ENCODE measurements at regions not wholly inside any gene's neighbourhood (a gene's known extent, or its start where the extent isn't known, plus 50 kb on each side); places are given as distances from the start of the nearest gene placed in this dataset.

- no peak for DNase-seq (ENCODE audit: low read depth)
Observed at GRCh38 chr7:67553378-67553777, 556.7 kb downstream of the TYW1 start.

- no peak for DNase-seq (ENCODE audit: low read depth)
Observed at GRCh38 chr7:67554986-67555385, 558.4 kb downstream of the TYW1 start.

DNA sequence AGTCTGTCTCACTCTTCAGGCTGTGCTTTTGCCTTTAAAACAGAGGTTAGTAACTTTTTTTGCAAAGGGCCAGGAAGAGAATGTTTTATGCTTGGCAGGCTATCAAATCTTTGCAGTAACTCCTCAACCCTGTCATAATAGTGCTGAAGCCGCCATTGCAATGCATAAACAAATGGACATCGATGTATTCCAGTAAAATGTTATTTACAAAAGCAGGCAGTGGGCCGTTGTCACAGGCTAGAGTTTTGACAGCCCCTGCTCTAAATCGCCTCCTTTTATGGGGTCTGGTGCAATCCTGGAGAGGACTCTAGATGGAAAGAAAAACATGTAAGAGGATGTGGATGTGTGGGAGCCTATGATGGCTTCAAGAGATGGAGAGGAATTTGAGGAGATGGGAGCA lies 568.3 kb downstream of the TYW1 start:
- DNase-seq (ENCODE audit: low read depth): no peak

DNA sequence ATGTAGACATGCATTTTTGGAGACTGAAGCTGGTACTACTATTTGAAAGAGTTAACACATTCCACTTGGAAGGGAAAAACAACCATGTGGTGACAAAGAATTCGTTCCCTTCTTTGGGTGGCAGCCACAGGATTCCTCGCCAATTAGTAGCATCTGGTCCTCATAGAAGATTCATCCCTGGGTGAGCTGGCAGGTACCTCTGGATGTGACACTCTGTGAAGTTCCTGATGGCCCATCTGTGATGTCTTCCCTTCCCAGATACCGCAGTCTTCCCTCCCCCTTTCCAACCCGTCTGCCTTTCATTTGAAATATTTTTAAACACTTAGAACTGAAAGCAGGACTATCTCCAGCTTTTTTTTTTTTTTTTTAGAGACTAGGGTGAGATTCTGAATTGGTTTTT lies 569.5 kb downstream of the TYW1 start:
- no peak for DNase-seq (ENCODE audit: low read depth)

- no peak for DNase-seq (ENCODE audit: low read depth)
Observed at GRCh38 chr7:67571026-67571545, 574.5 kb downstream of the TYW1 start.

GRCh38 chr7:67573639-67574038 lies 577.0 kb downstream of the TYW1 start:
- no peak for DNase-seq (ENCODE audit: low read depth)

GRCh38 chr7:67588631-67589030 lies 592.0 kb downstream of the TYW1 start:
- no peak for DNase-seq (ENCODE audit: low read depth)

GRCh38 chr7:67589183-67589582 lies 592.5 kb downstream of the TYW1 start:
- no peak for DNase-seq (ENCODE audit: low read depth)

DNA sequence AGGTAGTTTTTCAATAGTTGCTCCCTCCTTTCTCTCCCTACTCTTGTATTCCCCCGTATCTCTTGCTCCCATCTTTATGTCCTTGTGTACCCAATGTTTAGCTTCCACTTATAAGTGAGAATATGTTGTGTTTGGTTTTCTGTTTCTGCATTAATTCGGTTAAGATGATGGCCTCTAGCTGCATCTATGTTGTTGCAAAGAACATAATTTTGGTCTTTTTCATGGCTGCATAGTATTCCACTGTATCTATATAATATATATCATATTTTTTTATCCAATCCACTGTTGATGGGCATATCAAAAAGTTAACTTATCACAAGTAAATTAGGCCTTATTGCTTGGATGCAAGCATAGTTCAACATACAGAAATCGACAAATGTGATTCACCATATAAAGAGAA lies 594.0 kb downstream of the TYW1 start:
- DNase-seq (ENCODE audit: low read depth): no peak

DNA sequence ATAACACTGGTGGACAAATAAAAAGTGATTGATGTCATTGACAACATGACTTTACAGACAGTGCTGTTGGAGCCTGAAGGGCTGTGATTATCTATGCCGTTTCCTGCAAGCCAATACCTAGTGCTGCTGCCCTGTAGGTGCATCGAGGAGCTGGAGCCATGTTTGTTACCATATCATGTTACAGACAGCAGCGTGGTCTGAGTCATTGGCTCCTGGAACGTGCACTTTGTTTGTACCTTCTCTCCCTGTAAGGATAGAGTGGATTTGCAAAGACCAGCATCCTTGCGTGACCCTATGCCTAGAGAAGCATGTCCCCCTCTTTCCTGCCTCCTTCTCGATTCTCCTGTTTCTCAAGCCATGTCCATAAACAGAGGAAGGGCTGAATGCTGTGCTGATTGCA lies 597.2 kb downstream of the TYW1 start:
- no peak for DNase-seq (ENCODE audit: low read depth)

GRCh38 chr7:67595431-67596180 lies 599.0 kb downstream of the TYW1 start:
- DNase-seq (ENCODE audit: low read depth): no peak

GRCh38 chr7:67597161-67597560 lies 600.5 kb downstream of the TYW1 start:
- no peak for DNase-seq (ENCODE audit: low read depth)

DNA sequence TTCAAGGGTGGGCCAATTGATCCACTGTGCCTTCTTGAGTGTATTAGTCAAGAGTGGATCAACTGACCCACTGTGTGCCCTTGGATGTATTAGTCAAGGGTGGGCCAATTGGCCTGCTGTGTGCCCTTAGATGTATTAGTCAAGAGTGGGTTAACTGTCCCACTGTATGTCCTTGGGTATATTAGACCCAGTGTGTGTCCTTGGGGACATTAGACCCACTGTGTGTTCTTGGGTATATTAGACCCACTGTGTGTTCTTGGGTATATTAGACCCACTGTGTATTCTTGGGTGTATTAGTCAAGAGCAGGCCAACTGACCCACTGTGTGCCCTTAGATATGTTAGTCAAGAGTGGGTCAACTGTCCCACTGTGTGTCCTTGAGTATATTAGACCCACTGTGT lies 601.8 kb downstream of the TYW1 start:
- DNase-seq (ENCODE audit: low read depth): no peak

GRCh38 chr7:67599331-67600062 lies 602.9 kb downstream of the TYW1 start:
- DNase-seq (ENCODE audit: low read depth): no peak

DNA sequence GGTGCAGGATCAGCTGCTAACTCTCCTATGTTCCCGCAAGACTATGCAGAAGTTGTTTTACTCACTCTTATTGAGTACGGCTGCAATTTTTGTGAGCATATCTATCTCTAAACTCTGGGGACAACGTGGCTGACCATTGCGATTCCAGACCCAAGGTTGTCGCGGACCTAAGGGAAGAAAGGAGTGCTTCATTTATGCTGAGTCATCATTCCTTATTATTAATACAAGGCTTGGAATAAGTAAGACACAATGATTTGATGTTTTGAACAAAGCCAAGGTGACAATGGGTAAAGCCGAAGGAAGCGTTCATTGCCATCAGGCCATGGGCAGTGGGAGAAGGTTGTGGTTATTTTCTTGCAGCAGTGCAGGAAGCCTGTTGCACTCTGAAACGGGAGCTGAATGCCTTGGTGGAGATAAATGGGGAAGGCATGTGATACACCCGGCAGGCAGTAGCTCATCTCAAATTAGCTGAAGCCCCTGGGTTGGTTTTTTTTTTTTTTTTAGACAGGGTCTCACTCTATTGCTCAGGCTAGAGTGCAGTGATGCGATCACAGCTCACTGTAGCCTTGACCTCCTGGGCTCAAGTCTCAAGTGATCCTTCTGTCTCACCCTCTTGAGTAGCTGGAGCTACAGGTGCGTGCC lies 605.7 kb downstream of the TYW1 start:
- DNase-seq (ENCODE audit: low read depth): no peak

DNA sequence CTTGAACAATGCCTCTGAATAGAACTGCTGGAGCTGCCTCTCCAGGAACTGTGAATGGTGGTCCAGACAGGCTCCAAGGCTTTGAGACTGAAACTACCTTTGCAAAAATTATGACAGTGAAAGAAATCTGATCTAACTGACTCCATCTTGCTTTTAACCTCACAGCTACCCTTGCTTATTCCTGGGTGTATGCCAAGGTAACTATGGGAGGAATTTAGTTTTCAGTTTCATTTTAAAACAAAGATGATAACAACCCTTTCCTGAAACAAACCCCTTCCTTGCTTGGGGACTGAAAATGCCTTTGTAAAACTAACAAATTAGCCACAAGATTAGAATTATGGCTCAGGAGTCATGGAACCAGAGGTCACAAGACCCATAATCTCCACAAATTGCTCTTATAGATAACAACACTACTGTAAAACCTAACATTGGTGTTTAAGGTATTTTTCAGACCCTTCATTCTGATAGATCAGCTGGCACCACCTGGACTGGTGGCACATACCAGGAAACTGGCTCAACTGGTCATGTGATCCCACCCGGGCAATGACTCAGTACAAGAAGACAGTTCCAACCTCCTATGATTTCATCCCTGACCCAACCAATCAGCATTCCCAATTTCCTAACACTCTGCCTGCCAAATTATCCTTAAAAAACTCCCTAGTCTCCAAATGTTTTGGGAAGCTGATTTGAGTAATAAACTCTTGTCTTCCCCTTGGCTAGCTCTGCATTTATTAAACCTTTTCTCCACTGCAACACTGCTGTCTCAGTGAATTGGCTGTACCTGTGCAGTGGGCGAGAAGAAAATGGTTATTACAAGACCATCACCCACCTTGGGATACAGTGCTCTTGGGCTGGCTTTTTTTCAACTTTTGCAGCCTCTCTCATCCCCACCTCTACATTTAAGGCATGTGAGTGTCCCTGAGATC lies 608.1 kb downstream of the TYW1 start:
- DNase-seq (ENCODE audit: low read depth): no peak

DNA sequence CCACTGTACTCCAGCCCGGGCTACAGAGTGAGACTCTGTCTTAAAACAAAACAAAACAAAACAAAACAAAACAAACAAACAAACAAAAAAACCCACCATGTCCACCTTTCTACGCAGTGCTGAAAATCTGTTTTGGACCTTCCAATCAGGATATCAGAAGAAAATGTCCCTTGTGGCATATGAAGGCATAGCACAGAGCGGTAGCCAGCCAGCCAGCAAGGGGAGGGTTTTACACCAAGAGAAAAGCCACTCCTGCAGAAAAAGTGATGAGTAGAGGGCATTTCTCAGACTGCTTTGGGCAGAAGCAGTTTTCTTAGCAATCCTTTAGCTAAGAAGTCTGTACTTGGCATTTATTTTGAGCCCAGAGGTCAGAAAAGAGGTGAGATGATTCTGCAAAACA lies 612.2 kb downstream of the TYW1 start:
- no peak for DNase-seq (ENCODE audit: low read depth)

GRCh38 chr7:67610897-67611296 lies 614.3 kb downstream of the TYW1 start:
- no peak for DNase-seq (ENCODE audit: low read depth)

- DNase-seq (ENCODE audit: low read depth): no peak
Observed at GRCh38 chr7:67614843-67615242, 618.2 kb downstream of the TYW1 start.

DNA sequence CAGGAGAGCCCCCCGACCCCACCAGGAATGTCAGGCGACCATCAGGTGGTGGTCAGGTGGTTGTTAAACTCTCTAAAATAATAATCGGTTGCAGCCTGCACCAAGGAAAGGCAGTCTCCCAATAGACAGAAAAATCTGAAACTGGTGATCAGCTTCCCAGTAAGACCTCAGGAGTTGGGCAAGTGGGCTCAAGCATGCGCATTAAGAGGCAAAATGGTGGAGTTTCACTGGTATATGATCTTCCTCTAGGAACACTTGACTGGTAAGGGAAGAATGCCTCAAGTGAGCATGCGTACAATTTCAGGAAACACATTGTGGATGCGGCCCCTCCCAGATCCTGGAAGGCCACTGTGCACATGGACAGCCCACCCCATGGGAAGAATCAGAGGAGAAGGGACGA lies 619.9 kb downstream of the TYW1 start:
- no peak for DNase-seq (ENCODE audit: low read depth)

DNA sequence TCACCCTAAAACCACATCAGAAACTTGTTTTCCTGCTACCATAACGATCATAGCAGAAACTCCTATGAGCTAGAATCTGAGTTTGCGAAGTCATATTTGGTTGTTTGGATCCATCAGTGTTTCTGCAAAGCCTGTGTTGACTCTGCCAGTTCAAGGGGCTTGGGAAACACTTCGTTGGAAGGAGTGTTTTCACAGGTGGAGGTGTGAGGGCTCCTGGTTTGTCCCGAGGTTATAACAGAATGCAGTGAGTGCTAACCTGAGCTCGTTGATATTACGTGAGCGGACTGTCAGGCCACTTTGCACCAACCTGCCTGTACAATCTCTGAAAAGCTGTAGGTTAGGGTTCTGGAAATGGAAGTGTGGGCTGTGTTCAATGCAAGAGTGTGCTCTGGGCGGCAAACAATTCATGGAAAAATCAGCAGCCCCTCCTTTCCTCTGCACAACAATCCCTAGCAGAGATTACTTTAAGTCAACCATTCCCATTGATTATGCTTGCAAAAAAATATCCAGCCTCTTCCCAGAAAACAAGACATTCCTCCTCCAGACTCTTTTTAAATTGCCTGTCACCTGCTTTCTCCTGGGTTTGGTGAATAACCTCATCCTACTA lies 622.0 kb downstream of the TYW1 start:
- DNase-seq (ENCODE audit: low read depth): no peak

GRCh38 chr7:67619175-67619574 lies 622.5 kb downstream of the TYW1 start:
- DNase-seq (ENCODE audit: low read depth): no peak
